Fibroblast of lung (primary cell): ENCODE measurements at regions not wholly inside any gene's neighbourhood (a gene's known extent, or its start where the extent isn't known, plus 50 kb on each side); places are given as distances from the start of the nearest gene placed in this dataset.

Experiments
- DNase-seq, 2 donors: peaks; one replicate each; pipeline versions ENCODE4 v3.0.0 to v3.0.0-alpha.2; 2010; ENCODE audit warnings: low read depth in 2 of 2
- H2AFZ ChIP-seq: 2 replicates; pipeline ENCODE4 v1.5.1; 2012; ENCODE audit warnings: low read length, control low read depth, inconsistent platforms
- H3K27ac ChIP-seq: 2 replicates; pipeline ENCODE4 v1.5.1; 2011; ENCODE audit warnings: low read length, control low read depth; ENCODE audit not compliant: insufficient read depth
- H3K27me3 ChIP-seq: 2 replicates; pipeline ENCODE4 v1.5.1; 2011; ENCODE audit warnings: mild to moderate bottlenecking, low read length; ENCODE audit not compliant: control insufficient read depth, insufficient read depth
- H3K36me3 ChIP-seq: 2 replicates; pipeline ENCODE4 v1.5.1; 2011; ENCODE audit warnings: low read length; ENCODE audit not compliant: control insufficient read depth, insufficient read depth
- H3K4me1 ChIP-seq: 2 replicates; pipeline ENCODE4 v1.5.1; 2011; ENCODE audit warnings: low read length; ENCODE audit not compliant: control insufficient read depth, insufficient read depth; ENCODE audit errors: extremely low read depth
- H3K4me2 ChIP-seq: 2 replicates; pipeline ENCODE4 v1.5.1; 2011; ENCODE audit warnings: low read length, control low read depth; ENCODE audit not compliant: insufficient read depth; ENCODE audit errors: extremely low read depth
- H3K4me3 ChIP-seq, 4 experiments: fragments of 200-600 bp in 1 of 4; sonication (generic) in 1 of 4; replicated peaks in 1 of 4; 2 replicates each; pipeline ENCODE4 v1.5.1; 2011 to 2016; ENCODE audit warnings: low read length in 4 of 4, low read depth in 3 of 4, mild to moderate bottlenecking in 3 of 4, control low read depth in 2 of 4, inconsistent platforms in 1 of 4, mixed read lengths in 1 of 4; ENCODE audit not compliant: insufficient read depth in 1 of 4; ENCODE audit errors: control extremely low read depth in 1 of 4
- H3K79me2 ChIP-seq: 2 replicates; pipeline ENCODE4 v1.5.1; 2012; ENCODE audit warnings: mild to moderate bottlenecking, low read length, inconsistent platforms; ENCODE audit not compliant: control insufficient read depth, insufficient read depth
- H3K9ac ChIP-seq: 2 replicates; pipeline ENCODE4 v1.5.1; 2011; ENCODE audit warnings: mild to moderate bottlenecking, low read length, control low read depth; ENCODE audit not compliant: insufficient read depth
- H3K9me3 ChIP-seq: 2 replicates; pipeline ENCODE4 v1.5.1; 2012; ENCODE audit warnings: low read depth, low read length; ENCODE audit not compliant: control insufficient read depth, insufficient read depth
- H4K20me1 ChIP-seq: 2 replicates; pipeline ENCODE4 v1.5.1; 2011; ENCODE audit warnings: low read length; ENCODE audit not compliant: control insufficient read depth, insufficient read depth; ENCODE audit errors: extremely low read depth
- EZH2 ChIP-seq: IDR thresholded peaks from 2 replicates; pipeline ENCODE4 v1.5.1; 2012; ENCODE audit warnings: low read length, control low read depth, mild to moderate bottlenecking; ENCODE audit errors: missing control alignments
- TF ChIP-seq, protein P1 (sequence below), 2 donors: IDR thresholded peaks in 1 of 2; conservative IDR thresholded peaks in 1 of 2; 1 replicate in 1 of 2; 2 replicates in 1 of 2; pipeline ENCODE4 v1.5.1; 2011 to 2012; ENCODE audit warnings: low read length in 2 of 2, control low read depth in 1 of 2, inconsistent platforms in 1 of 2, low read depth in 1 of 2, mild to moderate bottlenecking in 1 of 2

DNA sequence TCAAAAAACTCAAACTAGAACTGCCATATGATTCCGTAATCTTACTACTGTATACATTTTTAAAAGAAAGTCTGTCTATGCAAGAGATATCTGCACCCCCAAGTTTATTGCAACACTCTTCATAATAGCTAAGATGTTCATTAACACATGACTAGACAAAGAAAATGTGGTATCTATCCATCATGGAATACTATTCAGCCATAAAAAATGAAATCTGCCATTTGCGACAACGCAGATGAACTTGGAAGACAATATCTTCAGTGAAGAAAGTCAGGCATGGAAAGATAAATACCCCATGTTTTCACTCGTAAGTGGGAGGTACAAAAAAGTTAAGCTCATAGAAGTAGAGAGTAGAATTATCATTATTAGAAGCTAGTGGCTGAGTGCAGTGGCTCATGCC, 87.3 kb upstream of the DHRSX start:
- no peak for DNase-seq
- H3K4me2 ChIP-seq: no peak overlapping the region
- no peak overlapping the region for H3K9ac ChIP-seq
- H3K9me3 ChIP-seq: no peaks in the 10 kb centered on the region
- no peak for TF ChIP-seq EZH2
- TF ChIP-seq, protein P1, sequence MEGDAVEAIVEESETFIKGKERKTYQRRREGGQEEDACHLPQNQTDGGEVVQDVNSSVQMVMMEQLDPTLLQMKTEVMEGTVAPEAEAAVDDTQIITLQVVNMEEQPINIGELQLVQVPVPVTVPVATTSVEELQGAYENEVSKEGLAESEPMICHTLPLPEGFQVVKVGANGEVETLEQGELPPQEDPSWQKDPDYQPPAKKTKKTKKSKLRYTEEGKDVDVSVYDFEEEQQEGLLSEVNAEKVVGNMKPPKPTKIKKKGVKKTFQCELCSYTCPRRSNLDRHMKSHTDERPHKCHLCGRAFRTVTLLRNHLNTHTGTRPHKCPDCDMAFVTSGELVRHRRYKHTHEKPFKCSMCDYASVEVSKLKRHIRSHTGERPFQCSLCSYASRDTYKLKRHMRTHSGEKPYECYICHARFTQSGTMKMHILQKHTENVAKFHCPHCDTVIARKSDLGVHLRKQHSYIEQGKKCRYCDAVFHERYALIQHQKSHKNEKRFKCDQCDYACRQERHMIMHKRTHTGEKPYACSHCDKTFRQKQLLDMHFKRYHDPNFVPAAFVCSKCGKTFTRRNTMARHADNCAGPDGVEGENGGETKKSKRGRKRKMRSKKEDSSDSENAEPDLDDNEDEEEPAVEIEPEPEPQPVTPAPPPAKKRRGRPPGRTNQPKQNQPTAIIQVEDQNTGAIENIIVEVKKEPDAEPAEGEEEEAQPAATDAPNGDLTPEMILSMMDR (conservative IDR thresholded peaks at IDR 0.05 in 1 of 2, IDR thresholded peaks at IDR 0.05 in 1 of 2; ENCODE audit: low read depth in 1 of 2, low read length in 2 of 2): no peak
- H3K4me1 ChIP-seq: no peaks in the 10 kb centered on the region
- no peaks in the 10 kb centered on the region for H4K20me1 ChIP-seq
- H2AFZ ChIP-seq: no peak overlapping the region
- no peaks in the 10 kb centered on the region for H3K79me2 ChIP-seq
- no peak overlapping the region for H3K27ac ChIP-seq
- peaks cover 15% of the 10 kb centered on the region for H3K27me3 ChIP-seq
- no peak overlapping the region for H3K4me3 ChIP-seq
- no peaks in the 10 kb centered on the region for H3K36me3 ChIP-seq

DNA sequence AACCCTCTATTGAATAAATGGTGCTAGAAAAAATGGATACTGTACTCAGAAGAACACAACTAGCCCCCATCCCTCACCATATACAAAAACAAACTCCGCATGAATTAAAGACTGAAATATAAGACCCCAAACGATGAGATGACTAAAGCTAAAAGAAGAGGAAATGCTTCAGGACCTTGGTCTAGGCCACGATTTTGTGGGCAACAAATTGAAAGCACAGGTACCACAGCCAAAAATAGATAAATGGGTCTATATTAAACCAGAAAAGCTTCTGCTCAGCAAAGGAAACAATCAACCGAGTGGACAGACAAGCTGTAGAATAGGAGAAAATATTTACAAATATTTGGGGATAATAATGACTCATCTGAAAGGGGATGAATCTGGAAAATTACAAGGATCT, 86.4 kb upstream of the DHRSX start:
- H4K20me1 ChIP-seq: no peaks in the 10 kb centered on the region
- H3K27ac ChIP-seq: no peak overlapping the region
- H3K4me2 ChIP-seq: no peak overlapping the region
- H3K4me1 ChIP-seq: no peaks in the 10 kb centered on the region
- no peak for TF ChIP-seq EZH2
- TF ChIP-seq, protein P1 (conservative IDR thresholded peaks at IDR 0.05 in 1 of 2, IDR thresholded peaks at IDR 0.05 in 1 of 2; ENCODE audit: low read depth in 1 of 2, low read length in 2 of 2): no peak
- H3K9me3 ChIP-seq: no peaks in the 10 kb centered on the region
- no peak overlapping the region for H3K4me3 ChIP-seq
- no peaks in the 10 kb centered on the region for H3K79me2 ChIP-seq
- H3K36me3 ChIP-seq: no peaks in the 10 kb centered on the region
- H2AFZ ChIP-seq: no peak overlapping the region
- peaks cover 23% of the 10 kb centered on the region for H3K27me3 ChIP-seq
- H3K9ac ChIP-seq: no peak overlapping the region
- no peak for DNase-seq

DNA sequence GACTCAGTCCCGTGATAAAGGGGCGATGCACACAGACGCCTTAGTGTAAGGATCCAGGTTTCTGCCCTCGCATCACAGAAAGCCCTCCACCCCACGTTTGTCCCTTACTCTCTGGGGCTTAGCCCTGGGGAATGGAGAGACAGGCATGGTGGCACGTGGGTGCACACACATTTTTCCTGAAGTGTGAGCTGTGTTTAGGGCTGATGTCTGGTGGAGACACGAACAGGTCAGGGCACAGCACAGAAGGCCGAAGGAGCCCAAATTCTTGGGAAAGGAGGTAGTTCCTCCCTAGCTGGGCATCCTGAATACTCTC, 84.3 kb upstream of the DHRSX start:
- TF ChIP-seq EZH2: peak; percentile 32
- TF ChIP-seq, protein P1 (conservative IDR thresholded peaks at IDR 0.05 in 1 of 2, IDR thresholded peaks at IDR 0.05 in 1 of 2; ENCODE audit: low read depth in 1 of 2, low read length in 2 of 2): no peak
- no peak overlapping the region for H3K9ac ChIP-seq
- no peak for DNase-seq

More for the DNA sequence above, 84.3 kb upstream of the DHRSX start:
- Histone ChIP-seq H3K4me1 (no peaks in the 10 kb centered on the region), H4K20me1 (no peaks in the 10 kb centered on the region), H3K27me3 (peaks cover 23% of the 10 kb centered on the region), H3K4me2 (no peak overlapping the region), H3K79me2 (no peaks in the 10 kb centered on the region), H3K27ac (no peak overlapping the region), H3K36me3 (no peaks in the 10 kb centered on the region), H3K4me3 (no peak overlapping the region), H3K9me3 (no peaks in the 10 kb centered on the region), H2AFZ (no peak overlapping the region)
